Esophagus muscularis mucosa (tissue), 4 donors: ENCODE measurements at regions not wholly inside any gene's neighbourhood (a gene's known extent, or its start where the extent isn't known, plus 50 kb on each side); places are given as distances from the start of the nearest gene placed in this dataset.

Source experiments
- DNase-seq: peaks from one replicate; pipeline ENCODE4 v3.0.0-alpha.2; 2017; ENCODE audit errors: extremely low spot score
- H3K27ac ChIP-seq, 4 donors: fragments of 200-600 bp; sonication (generic); replicated peaks in 1 of 4; 1 replicate in 3 of 4; 2 replicates in 1 of 4; pipeline ENCODE4 v1.5.1; 2016 to 2019; ENCODE audit warnings: mild to moderate bottlenecking in 1 of 4
- H3K27me3 ChIP-seq, 4 donors: fragments of 200-600 bp; sonication (generic); one replicate each; pipeline versions ENCODE4 v1.5.1 to v1.6.0; 2016 to 2019
- H3K36me3 ChIP-seq, 4 donors: fragments of 200-600 bp; sonication (generic); one replicate each; pipeline ENCODE4 v1.5.1; 2016 to 2019
- H3K4me1 ChIP-seq, 4 donors: fragments of 200-600 bp; sonication (generic); one replicate each; pipeline ENCODE4 v1.5.1; 2016 to 2019
- H3K4me3 ChIP-seq, 4 donors: fragments of 200-600 bp; sonication (generic); 1 replicate in 2 of 4; 2 replicates in 2 of 4; pipeline ENCODE4 v1.5.1; 2016 to 2019; ENCODE audit warnings: mild to moderate bottlenecking in 4 of 4, moderate library complexity in 1 of 4
- H3K9me3 ChIP-seq, 4 donors: fragments of 200-600 bp; sonication (generic); 1 replicate in 3 of 4; 2 replicates in 1 of 4; pipeline ENCODE4 v1.5.1; 2016 to 2019
- EP300 ChIP-seq: sonication (generic); formaldehyde crosslinking; IDR thresholded peaks from one replicate; pipeline ENCODE4 v1.6.1; 2017; ENCODE audit warnings: antibody characterized with exemption
- POLR2A ChIP-seq: fragments of 450-650 bp; IDR thresholded peaks from one replicate; pipeline ENCODE4 v1.6.1; 2017; ENCODE audit warnings: antibody characterized with exemption, moderate library complexity, mild to moderate bottlenecking, low read depth
- POLR2AphosphoS5 ChIP-seq, 2 donors: sonication (generic); formaldehyde crosslinking; IDR thresholded peaks; one replicate each; pipeline ENCODE4 v1.6.1; 2017; ENCODE audit warnings: antibody characterized with exemption in 2 of 2
- WGBS: methylation state at CpG from one replicate; pipeline ENCODE4 v1.1.5; 2018; 5-methylcytosine and 5-hydroxymethylcytosine counted together
- intact Hi-C: fragments of 100-400 bp; cut with DNase I; formaldehyde crosslinking; loops from one replicate; pipeline ENCODE4 v1.15.1; 2023
- TF ChIP-seq, protein P1 (sequence below), 3 experiments: fragments of 200-600 bp in 2 of 3; fragments of 450-650 bp in 1 of 3; sonication (generic) in 2 of 3; IDR thresholded peaks; one replicate each; pipeline ENCODE4 v1.5.1; 2017 to 2019; ENCODE audit warnings: antibody characterized with exemption in 3 of 3, mild to moderate bottlenecking in 2 of 3, moderate library complexity in 1 of 3

DNA sequence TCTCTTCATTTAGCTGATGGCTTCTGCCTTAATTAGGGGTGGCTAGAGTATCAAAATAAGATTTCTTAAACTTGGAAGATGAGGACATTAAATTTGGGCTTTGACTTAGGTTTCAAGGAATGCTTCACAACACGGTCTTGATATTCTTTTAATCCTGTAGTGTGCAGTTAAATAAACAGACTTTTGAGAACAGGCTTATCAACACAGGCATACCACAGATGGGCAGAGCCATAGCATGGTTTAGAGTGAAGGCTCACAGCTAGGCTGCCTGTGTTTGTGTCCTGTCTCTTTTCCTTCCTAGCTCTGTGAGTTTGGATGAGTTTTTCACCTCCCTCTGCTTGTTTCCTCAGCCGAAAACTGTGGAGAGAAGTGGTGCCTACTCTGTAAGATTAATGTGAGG lies 102.3 kb upstream of the IPO9 start:
- peaks cover 43 to 70% (median 52%) of the 10 kb centered on the region in 4 donors for H3K4me1 ChIP-seq
- 72% methylated on average over 2 of the region's 2 CpGs for WGBS

DNA sequence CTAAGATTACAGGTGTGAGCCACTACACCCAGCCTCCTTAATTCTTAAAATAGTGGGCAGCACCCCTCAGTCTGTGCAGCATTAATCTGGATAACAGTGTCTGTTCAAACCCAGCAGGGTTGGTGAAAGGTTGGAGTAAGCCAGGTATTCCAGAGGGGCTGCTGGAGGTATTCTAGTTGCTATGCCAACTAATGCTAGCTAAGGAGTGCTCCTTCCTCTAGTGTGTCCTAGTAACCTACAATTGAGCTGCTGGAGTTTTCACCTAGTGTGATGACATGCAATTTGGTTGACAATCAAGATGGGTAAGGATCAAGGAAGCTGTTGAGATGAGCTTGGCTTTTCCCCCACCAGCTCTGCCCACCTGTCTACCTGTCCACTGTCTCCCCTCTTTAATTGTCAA lies 100.2 kb upstream of the IPO9 start:
- peaks cover 34 to 68% (median 48%) of the 10 kb centered on the region in 4 donors for H3K4me1 ChIP-seq
- no peak overlapping the region for H3K4me3 ChIP-seq
- no peaks in the 10 kb centered on the region for H3K9me3 ChIP-seq
- no peak for TF ChIP-seq EP300
- no peaks in the 10 kb centered on the region for H3K36me3 ChIP-seq
- DNase-seq = no peak
- intact Hi-C loops = no loop called here
- H3K27me3 ChIP-seq = no peaks in the 10 kb centered on the region
- no peak overlapping the region for H3K27ac ChIP-seq

More for the DNA sequence above, 102.3 kb upstream of the IPO9 start:
- no peaks in the 10 kb centered on the region for H3K9me3 ChIP-seq
- H3K4me3 ChIP-seq = no peak overlapping the region
- H3K27me3 ChIP-seq = no peaks in the 10 kb centered on the region
- H3K27ac ChIP-seq = no peak overlapping the region
- intact Hi-C loops = no loop called here
- H3K36me3 ChIP-seq = no peaks in the 10 kb centered on the region
- no peak for DNase-seq
- TF ChIP-seq, protein P1, sequence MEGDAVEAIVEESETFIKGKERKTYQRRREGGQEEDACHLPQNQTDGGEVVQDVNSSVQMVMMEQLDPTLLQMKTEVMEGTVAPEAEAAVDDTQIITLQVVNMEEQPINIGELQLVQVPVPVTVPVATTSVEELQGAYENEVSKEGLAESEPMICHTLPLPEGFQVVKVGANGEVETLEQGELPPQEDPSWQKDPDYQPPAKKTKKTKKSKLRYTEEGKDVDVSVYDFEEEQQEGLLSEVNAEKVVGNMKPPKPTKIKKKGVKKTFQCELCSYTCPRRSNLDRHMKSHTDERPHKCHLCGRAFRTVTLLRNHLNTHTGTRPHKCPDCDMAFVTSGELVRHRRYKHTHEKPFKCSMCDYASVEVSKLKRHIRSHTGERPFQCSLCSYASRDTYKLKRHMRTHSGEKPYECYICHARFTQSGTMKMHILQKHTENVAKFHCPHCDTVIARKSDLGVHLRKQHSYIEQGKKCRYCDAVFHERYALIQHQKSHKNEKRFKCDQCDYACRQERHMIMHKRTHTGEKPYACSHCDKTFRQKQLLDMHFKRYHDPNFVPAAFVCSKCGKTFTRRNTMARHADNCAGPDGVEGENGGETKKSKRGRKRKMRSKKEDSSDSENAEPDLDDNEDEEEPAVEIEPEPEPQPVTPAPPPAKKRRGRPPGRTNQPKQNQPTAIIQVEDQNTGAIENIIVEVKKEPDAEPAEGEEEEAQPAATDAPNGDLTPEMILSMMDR (IDR thresholded peaks at IDR 0.05) = no peak
- TF ChIP-seq POLR2AphosphoS5 (IDR thresholded peaks at IDR 0.05) = no peak
- TF ChIP-seq POLR2A = no peak
- TF ChIP-seq EP300 = no peak

DNA sequence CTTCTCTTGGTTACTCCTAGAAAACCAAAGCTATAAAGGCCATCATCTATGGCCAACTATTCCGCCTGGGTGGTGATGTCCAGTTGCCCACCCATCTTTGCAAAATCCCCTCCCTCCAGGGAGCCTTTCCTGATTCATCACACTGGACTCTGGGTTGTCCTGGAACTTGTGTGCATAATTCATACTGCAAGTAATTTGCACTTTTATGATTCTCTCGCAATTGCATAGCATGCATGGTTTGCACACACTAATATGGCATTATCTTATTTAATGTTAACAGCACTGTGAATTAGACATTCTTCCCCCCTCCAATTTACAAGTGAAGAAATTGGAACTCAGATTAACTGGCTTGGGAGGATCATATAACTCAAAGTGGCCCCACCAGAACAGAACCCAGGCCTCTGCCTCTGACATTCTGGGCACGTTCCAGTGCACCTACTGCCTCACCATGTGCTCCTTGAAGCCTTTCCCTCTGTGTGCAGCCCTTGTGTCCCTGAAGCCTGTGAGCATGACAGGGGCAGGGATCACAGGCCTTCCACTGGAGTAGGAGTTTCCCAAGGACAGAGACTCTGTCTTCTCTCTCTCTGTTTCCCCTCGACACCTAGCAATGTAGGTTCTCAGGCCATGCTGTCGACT lies 98.9 kb upstream of the IPO9 start:
- no peak overlapping the region for H3K4me3 ChIP-seq

DNA sequence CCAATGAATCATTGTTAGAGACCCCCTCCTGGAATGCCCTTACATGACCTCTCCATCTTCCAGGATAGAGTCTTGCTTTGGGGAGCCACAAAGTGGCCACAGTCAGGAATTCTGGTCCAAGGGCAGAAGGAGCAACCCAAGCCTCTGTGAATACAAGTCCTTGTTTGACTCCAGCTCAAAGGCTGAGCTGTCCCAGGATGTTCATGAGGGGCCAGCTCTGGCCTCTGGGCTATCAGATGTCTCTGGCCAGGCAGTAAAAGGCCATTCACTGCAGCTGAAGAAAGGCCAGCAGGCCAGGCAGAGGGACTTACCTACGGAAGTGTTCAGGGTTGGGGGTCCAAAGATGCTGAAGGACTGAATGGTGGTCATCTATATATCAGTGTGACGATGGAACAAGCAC lies 98.3 kb upstream of the IPO9 start:
- Histone ChIP-seq H3K4me1 (peaks cover 31 to 62% (median 42%) of the 10 kb centered on the region in 4 donors), H3K36me3 (no peaks in the 10 kb centered on the region), H3K9me3 (no peaks in the 10 kb centered on the region), H3K27ac (no peak overlapping the region), H3K4me3 (no peak overlapping the region), H3K27me3 (no peaks in the 10 kb centered on the region)
- TF ChIP-seq POLR2AphosphoS5 (IDR thresholded peaks at IDR 0.05) = no peak
- TF ChIP-seq EP300 = no peak
- TF ChIP-seq, protein P1 (IDR thresholded peaks at IDR 0.05) = no peak
- no peak for TF ChIP-seq POLR2A
- intact Hi-C loops = no loop called here
- DNase-seq = no peak
- WGBS = 48% methylated on average over 2 of the region's 2 CpGs

More for the DNA sequence above, 98.9 kb upstream of the IPO9 start:
- intact Hi-C loops = no loop called here
- WGBS = 93% methylated on average over 5 of the region's 5 CpGs
- Histone ChIP-seq H3K27me3 (no peaks in the 10 kb centered on the region), H3K9me3 (no peaks in the 10 kb centered on the region), H3K27ac (no peak overlapping the region), H3K36me3 (no peaks in the 10 kb centered on the region), H3K4me1 (peaks cover 28 to 61% (median 42%) of the 10 kb centered on the region in 4 donors)
- no peak for DNase-seq
- TF ChIP-seq EP300 = no peak
- TF ChIP-seq, protein P1 (IDR thresholded peaks at IDR 0.05) = no peak
- TF ChIP-seq POLR2A = no peak
- TF ChIP-seq POLR2AphosphoS5 (IDR thresholded peaks at IDR 0.05) = no peak

DNA sequence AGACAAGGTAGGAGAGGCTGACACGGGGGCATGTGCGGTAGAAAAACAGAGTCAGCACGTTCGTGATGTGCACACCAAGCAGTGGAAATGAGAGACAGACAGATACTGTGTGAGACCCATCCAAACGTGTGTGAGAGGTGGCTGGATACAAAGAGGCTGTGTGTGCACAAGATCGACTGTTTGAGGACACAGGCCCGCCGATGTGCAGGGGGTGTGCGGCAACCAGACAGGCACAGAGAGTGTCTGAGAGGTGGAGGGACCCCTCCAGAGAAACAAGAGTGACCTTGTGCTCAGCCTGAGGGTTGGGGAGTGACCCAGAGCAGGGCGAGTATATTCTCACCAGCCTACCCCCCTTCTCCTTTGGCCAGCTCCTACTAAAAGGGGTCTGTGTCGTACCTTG lies 97.8 kb upstream of the IPO9 start:
- H3K9me3 ChIP-seq = no peaks in the 10 kb centered on the region
- TF ChIP-seq POLR2A (no peak), EP300 (no peak), POLR2AphosphoS5 (IDR thresholded peaks at IDR 0.05) (no peak)
- TF ChIP-seq, protein P1 (IDR thresholded peaks at IDR 0.05) = no peak
- no peaks in the 10 kb centered on the region for H3K27me3 ChIP-seq
- no peak overlapping the region for H3K4me3 ChIP-seq
- H3K36me3 ChIP-seq = no peaks in the 10 kb centered on the region
- intact Hi-C loops = no loop called here
- DNase-seq = no peak
- peaks cover 37 to 68% (median 45%) of the 10 kb centered on the region in 4 donors for H3K4me1 ChIP-seq
- 89% methylated on average over 11 of the region's 11 CpGs for WGBS
- peak overlapping the region in 1 of 4 donors; percentile 2 for H3K27ac ChIP-seq
